Activated CD4-positive, alpha-beta T cell treated with anti-CD3 and anti-CD28 coated beads, Interleukin-2, amount 10 ng/mL, durations not matched to agents 24 days and 14 days (primary cell): ENCODE measurements at regions not wholly inside any gene's neighbourhood (a gene's known extent, or its start where the extent isn't known, plus 50 kb on each side); places are given as distances from the start of the nearest gene placed in this dataset.
A peak's percentile ranks its signal among the peaks of the same experiment; 100 is the strongest.

Source experiments
- DNase-seq: peaks from one replicate; pipeline ENCODE4 v3.0.0; 2022
- H3K27ac Mint-ChIP-seq: one replicate; pipeline ENCODE4 v1.8.0; 2022; ENCODE audit warnings: mild to moderate bottlenecking, mixed read lengths
- H3K27me3 Mint-ChIP-seq: one replicate; pipeline ENCODE4 v1.8.0; 2022; ENCODE audit warnings: mixed read lengths
- H3K36me3 Mint-ChIP-seq: one replicate; pipeline ENCODE4 v1.8.0; 2022; ENCODE audit warnings: low read depth, mild to moderate bottlenecking, mixed read lengths
- H3K4me1 Mint-ChIP-seq: one replicate; pipeline ENCODE4 v1.8.0; 2021; ENCODE audit warnings: mixed read lengths
- H3K4me3 Mint-ChIP-seq: one replicate; pipeline ENCODE4 v1.8.0; 2022; ENCODE audit warnings: mild to moderate bottlenecking, moderate library complexity, mixed read lengths
- H3K9me3 Mint-ChIP-seq: one replicate; pipeline ENCODE4 v1.8.0; 2021; ENCODE audit warnings: mixed read lengths
- intact Hi-C: fragments of 100-400 bp; cut with micrococcal nuclease; formaldehyde crosslinking; loops from one replicate; pipeline ENCODE4 v1.15.1; 2023

GRCh38 chr6:14058029-14058695, 59.4 kb upstream of the CD83 start:
- Mint-ChIP-seq H3K27me3 (peaks cover 38% of the 10 kb centered on the region), H3K36me3 (no peaks in the 10 kb centered on the region), H3K4me3 (no peak overlapping the region), H3K9me3 (no peaks in the 10 kb centered on the region), H3K4me1 (no peaks in the 10 kb centered on the region), H3K27ac (no peak overlapping the region)
- intact Hi-C loops, result no loop called here
- no peak for DNase-seq

- intact Hi-C loops, result no loop called here
- no peak for DNase-seq
- H3K27me3 Mint-ChIP-seq, result peaks cover 40% of the 10 kb centered on the region
Observed at GRCh38 chr6:14058735-14059134, 58.8 kb upstream of the CD83 start.

GRCh38 chr6:14059791-14060436, 57.7 kb upstream of the CD83 start:
- peaks cover 45% of the 10 kb centered on the region for H3K27me3 Mint-ChIP-seq
- intact Hi-C loops, result loop anchor here (10.0 kb wide), 2 partner anchors 605 to 725 kb away; no protein-coding TSS in a partner anchor
- H3K9me3 Mint-ChIP-seq, result no peaks in the 10 kb centered on the region
- H3K4me1 Mint-ChIP-seq, result no peaks in the 10 kb centered on the region
- DNase-seq, result no peak
- no peaks in the 10 kb centered on the region for H3K36me3 Mint-ChIP-seq
- H3K27ac Mint-ChIP-seq, result no peak overlapping the region
- H3K4me3 Mint-ChIP-seq, result no peak overlapping the region

More at GRCh38 chr6:14058735-14059134, 58.8 kb upstream of the CD83 start:
- H3K4me1 Mint-ChIP-seq, result no peaks in the 10 kb centered on the region
- no peak overlapping the region for H3K4me3 Mint-ChIP-seq
- H3K36me3 Mint-ChIP-seq, result no peaks in the 10 kb centered on the region
- H3K27ac Mint-ChIP-seq, result no peak overlapping the region
- H3K9me3 Mint-ChIP-seq, result no peaks in the 10 kb centered on the region

GRCh38 chr6:14060971-14061370, 56.6 kb upstream of the CD83 start:
- Mint-ChIP-seq H3K27me3 (peaks cover 49% of the 10 kb centered on the region), H3K4me1 (no peaks in the 10 kb centered on the region), H3K9me3 (no peaks in the 10 kb centered on the region), H3K27ac (no peak overlapping the region), H3K4me3 (no peak overlapping the region), H3K36me3 (no peaks in the 10 kb centered on the region)
- no peak for DNase-seq
- intact Hi-C loops, result loop anchor here (10.0 kb wide), 2 partner anchors 606 to 726 kb away; no protein-coding TSS in a partner anchor

GRCh38 chr6:14061643-14062042, 55.9 kb upstream of the CD83 start:
- no peak for DNase-seq
- H3K27ac Mint-ChIP-seq, result no peak overlapping the region
- H3K4me1 Mint-ChIP-seq, result peaks cover under 1% of the 10 kb centered on the region
- no peaks in the 10 kb centered on the region for H3K36me3 Mint-ChIP-seq
- H3K27me3 Mint-ChIP-seq, result peaks cover 49% of the 10 kb centered on the region
- no peaks in the 10 kb centered on the region for H3K9me3 Mint-ChIP-seq
- intact Hi-C loops, result loop anchor here (10.0 kb wide), 2 partner anchors 607 to 727 kb away; no protein-coding TSS in a partner anchor
- H3K4me3 Mint-ChIP-seq, result no peak overlapping the region

DNA sequence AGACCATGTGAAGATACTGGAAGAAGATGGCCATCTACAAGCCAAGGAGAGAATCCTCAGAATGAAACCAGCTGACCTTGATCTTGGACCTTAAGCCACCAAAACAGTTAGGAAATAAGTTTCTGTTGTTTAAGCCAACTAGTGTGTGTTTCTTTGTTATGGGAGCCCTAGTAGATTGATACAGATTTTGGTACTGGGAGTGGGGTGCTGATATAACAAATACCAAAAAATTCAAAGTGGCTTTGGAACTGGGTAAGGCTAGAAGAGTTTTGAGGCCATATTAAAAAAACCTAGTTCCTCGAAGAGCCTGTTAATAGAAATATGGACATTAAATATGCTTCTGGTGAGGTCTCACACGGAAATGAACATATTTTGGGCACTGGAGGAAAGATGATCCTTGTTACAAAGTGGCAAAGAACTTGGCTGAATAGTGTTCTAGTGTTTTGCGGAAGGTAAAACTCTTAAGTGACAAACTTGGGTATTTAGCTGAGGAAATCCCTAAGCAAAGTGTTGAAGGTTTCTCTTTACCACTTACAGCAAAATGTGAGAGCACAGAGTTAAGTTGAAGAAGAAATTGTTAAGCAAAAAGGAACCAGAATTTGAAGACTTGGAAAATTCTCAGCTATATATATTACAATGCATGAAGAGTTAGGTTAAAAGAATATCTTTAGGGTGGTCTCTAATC, 55.1 kb upstream of the CD83 start:
- Mint-ChIP-seq H3K9me3 (no peaks in the 10 kb centered on the region), H3K4me1 (peaks cover 5% of the 10 kb centered on the region), H3K36me3 (no peaks in the 10 kb centered on the region), H3K27ac (no peak overlapping the region), H3K4me3 (no peak overlapping the region), H3K27me3 (peaks cover 49% of the 10 kb centered on the region)
- intact Hi-C loops, result loop anchor here (10.0 kb wide), 2 partner anchors 608 to 728 kb away; no protein-coding TSS in a partner anchor
- no peak for DNase-seq

GRCh38 chr6:14063756-14064155, 53.8 kb upstream of the CD83 start:
- Mint-ChIP-seq H3K4me1 (peaks cover 14% of the 10 kb centered on the region), H3K27ac (no peak overlapping the region), H3K4me3 (no peak overlapping the region), H3K36me3 (no peaks in the 10 kb centered on the region), H3K9me3 (no peaks in the 10 kb centered on the region), H3K27me3 (peaks cover 44% of the 10 kb centered on the region)
- intact Hi-C loops, result loop anchor here (10.0 kb wide), 2 partner anchors 609 to 729 kb away; no protein-coding TSS in a partner anchor
- no peak for DNase-seq

DNA sequence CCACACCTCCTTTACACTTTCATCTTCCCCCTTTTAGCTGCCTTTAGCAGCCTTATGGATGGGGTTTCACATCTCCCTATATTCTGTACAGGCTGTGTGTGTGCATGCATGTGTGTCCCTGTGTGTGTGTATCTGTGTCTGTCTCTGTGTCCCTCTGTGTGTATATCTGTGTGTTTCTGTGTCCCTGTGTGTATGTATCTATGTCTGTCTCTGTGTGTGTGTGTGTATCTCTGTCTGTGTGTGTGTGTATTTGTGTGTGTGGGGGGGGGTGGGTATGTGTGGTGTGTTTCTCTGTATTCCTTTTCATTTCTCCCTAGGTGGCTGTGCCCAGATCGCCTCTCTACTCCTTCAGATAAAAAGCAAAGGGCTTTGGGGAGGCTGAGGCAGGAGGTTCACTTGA, 52.2 kb upstream of the CD83 start:
- no peak overlapping the region for H3K27ac Mint-ChIP-seq
- H3K36me3 Mint-ChIP-seq, result no peaks in the 10 kb centered on the region
- intact Hi-C loops, result loop anchor here (5.0 to 10.0 kb wide), 3 partner anchors 253 to 731 kb away; partner anchors contain the start of gene MCUR1
- H3K4me3 Mint-ChIP-seq, result no peak overlapping the region
- no peaks in the 10 kb centered on the region for H3K9me3 Mint-ChIP-seq
- H3K27me3 Mint-ChIP-seq, result peaks cover 32% of the 10 kb centered on the region
- peaks cover 14% of the 10 kb centered on the region for H3K4me1 Mint-ChIP-seq
- no peak for DNase-seq

DNA sequence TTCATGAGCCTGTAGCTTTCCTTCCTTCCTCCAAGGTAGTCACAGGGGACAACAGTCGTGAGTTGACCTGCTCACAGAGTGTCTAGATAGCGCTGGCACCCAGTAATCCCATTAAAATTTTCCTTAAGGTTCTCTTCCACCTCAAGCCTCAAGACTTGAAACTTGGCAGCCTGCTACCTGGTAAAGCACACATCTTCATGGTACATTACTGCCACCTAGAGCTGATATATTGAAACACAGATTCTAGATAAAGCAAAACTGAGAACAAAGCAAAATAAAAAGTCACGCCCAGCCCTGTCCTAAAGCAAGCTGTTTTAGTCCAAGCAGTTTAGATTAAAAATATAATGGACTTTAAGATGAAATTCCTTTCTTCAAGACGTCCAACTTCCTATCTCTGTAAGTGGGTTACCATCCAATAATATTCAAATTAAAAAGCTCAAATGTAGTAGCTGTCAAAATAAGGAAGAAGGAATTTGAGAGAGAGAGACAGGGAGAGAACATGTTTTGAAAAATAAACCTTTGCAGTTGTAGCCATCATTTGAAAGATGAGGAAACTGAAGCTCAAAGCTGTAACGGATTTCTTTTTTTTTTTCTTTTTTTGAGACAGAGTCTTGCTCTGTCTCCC, 50.7 kb upstream of the CD83 start:
- H3K36me3 Mint-ChIP-seq, result no peaks in the 10 kb centered on the region
- H3K27ac Mint-ChIP-seq, result peak overlapping the region; percentile 81
- intact Hi-C loops, result loop anchor here (1.0 to 10.0 kb wide), 7 partner anchors 20 to 732 kb away; partner anchors contain the start of gene MCUR1
- peaks cover 25% of the 10 kb centered on the region for H3K27me3 Mint-ChIP-seq
- no peaks in the 10 kb centered on the region for H3K9me3 Mint-ChIP-seq
- peak overlapping the region; percentile 58 for H3K4me3 Mint-ChIP-seq
- DNase-seq, result peak; percentile 72
- H3K4me1 Mint-ChIP-seq, result peaks cover 19% of the 10 kb centered on the region

DNA sequence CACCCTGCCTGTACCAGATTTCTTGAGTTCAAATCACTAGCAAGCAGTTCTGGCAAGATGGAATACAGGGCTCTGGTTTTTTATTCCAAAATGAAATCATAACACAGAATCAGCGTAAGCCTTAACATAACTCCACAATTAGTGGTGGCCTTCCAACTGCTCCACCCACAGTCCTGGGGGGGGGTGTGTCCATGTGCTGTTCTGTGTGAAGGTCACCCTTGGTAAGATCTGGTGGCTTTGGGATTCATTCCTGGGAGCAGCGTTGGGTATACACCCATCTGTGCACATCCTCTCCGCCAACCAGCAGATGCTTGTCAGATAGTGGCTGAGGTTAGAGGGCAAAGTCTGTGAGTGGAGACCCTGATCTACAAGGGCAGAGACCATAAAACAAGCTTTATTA, 49.9 kb upstream of the CD83 start:
- peaks cover 24% of the 10 kb centered on the region for H3K4me1 Mint-ChIP-seq
- intact Hi-C loops, result loop anchor here (1.0 to 10.0 kb wide), 7 partner anchors 21 to 733 kb away; partner anchors contain the start of gene MCUR1

More for the DNA sequence above, 49.9 kb upstream of the CD83 start:
- DNase-seq, result no peak
- Mint-ChIP-seq H3K36me3 (no peaks in the 10 kb centered on the region), H3K4me3 (peak overlapping the region; percentile 47), H3K27me3 (peaks cover 18% of the 10 kb centered on the region), H3K27ac (peak overlapping the region; percentile 85), H3K9me3 (no peaks in the 10 kb centered on the region)
